MCF 10A (cell line): ENCODE measurements at regions not wholly inside any gene's neighbourhood (a gene's known extent, or its start where the extent isn't known, plus 50 kb on each side); places are given as distances from the start of the nearest gene placed in this dataset.

ENCODE experiments used
- BruUV-seq: library from RNA; stranded (reverse); fragments of 400-500 nt; replicated peaks from 2 replicates; lab custom pipeline; 2021; lab: Mats Ljungman, UMichigan
- CTCF ChIA-PET: fragments of 300-600 bp; sonication (Branson Sonifier 250); formaldehyde crosslinking; extraction: SDS; loops from one replicate; lab custom pipeline; 2021; ENCODE audit warnings: antibody characterized with exemption, inconsistent platforms; lab: Yijun Ruan, JAX
- POLR2A ChIA-PET: fragments of 300-600, 350-650 bp; sonication (Branson Sonifier 250); formaldehyde crosslinking; extraction: SDS; loops from one replicate; lab custom pipeline; 2020; ENCODE audit warnings: antibody characterized with exemption, inconsistent platforms; lab: Yijun Ruan, JAX
- DNase-seq: peaks from one replicate; pipeline ENCODE4 v3.0.0-alpha.2; 2018; ENCODE audit not compliant: unreplicated experiment
- H3K27ac Mint-ChIP-seq: one replicate; pipeline ENCODE4 v1.8.0; 2022; ENCODE audit warnings: mild to moderate bottlenecking, low read depth, mixed read lengths; ENCODE audit not compliant: unreplicated experiment
- H3K27me3 Mint-ChIP-seq: one replicate; pipeline ENCODE4 v1.8.0; 2022; ENCODE audit warnings: mixed read lengths; ENCODE audit not compliant: insufficient read depth, unreplicated experiment
- H3K36me3 Mint-ChIP-seq: one replicate; pipeline ENCODE4 v1.8.0; 2022; ENCODE audit warnings: mild to moderate bottlenecking, moderate library complexity, mixed read lengths; ENCODE audit not compliant: insufficient read depth, unreplicated experiment
- H3K4me1 Mint-ChIP-seq: one replicate; pipeline ENCODE4 v1.8.0; 2022; ENCODE audit warnings: mixed read lengths; ENCODE audit not compliant: insufficient read depth, unreplicated experiment
- H3K4me3 Mint-ChIP-seq: one replicate; pipeline ENCODE4 v1.8.0; 2022; ENCODE audit warnings: mild to moderate bottlenecking, moderate library complexity, mixed read lengths; ENCODE audit not compliant: unreplicated experiment
- H3K9me3 Mint-ChIP-seq: one replicate; pipeline ENCODE4 v1.8.0; 2022; ENCODE audit warnings: mixed read lengths; ENCODE audit not compliant: unreplicated experiment
- CTCF ChIP-seq: fragments of 200-600 bp; IDR thresholded peaks from one replicate; pipeline ENCODE4 v1.8.0; 2022; ENCODE audit warnings: antibody characterized with exemption, mild to moderate bottlenecking; ENCODE audit not compliant: unreplicated experiment
- intact Hi-C: fragments of 100-400 bp; cut with micrococcal nuclease; formaldehyde crosslinking; loops from 2 replicates; pipeline ENCODE4 v1.14.1; 2022

- CTCF ChIA-PET, result interaction anchor here (0.6 kb wide), 1 partner anchor 8 kb away, joined by 5 read pairs; no protein-coding TSS in a partner anchor
Measured at GRCh38 chr1:17914987-17915386, 159.9 kb downstream of the ACTL8 start.

GRCh38 chr1:17915511-17916197 is 160.5 kb downstream of the ACTL8 start:
- H3K4me3 Mint-ChIP-seq, result no peak overlapping the region
- intact Hi-C loops, result no loop called here
- no peak for TF ChIP-seq CTCF
- H3K27ac Mint-ChIP-seq, result no peak overlapping the region
- H3K36me3 Mint-ChIP-seq, result no peaks in the 10 kb centered on the region
- POLR2A ChIA-PET, result interaction anchor here (0.7 kb wide), 1 partner anchor 254 kb away, joined by 3 read pairs; no protein-coding TSS in a partner anchor
- CTCF ChIA-PET, result interaction anchor here (0.7 kb wide), 1 partner anchor 620 kb away, joined by 4 read pairs; no protein-coding TSS in a partner anchor
- no peaks in the 10 kb centered on the region for H3K9me3 Mint-ChIP-seq
- no TSS peak for BruUV-seq
- H3K27me3 Mint-ChIP-seq, result peaks cover 64% of the 10 kb centered on the region
- no peaks in the 10 kb centered on the region for H3K4me1 Mint-ChIP-seq
- no peak for DNase-seq

More at GRCh38 chr1:17914987-17915386, 159.9 kb downstream of the ACTL8 start:
- no peak overlapping the region for H3K27ac Mint-ChIP-seq
- BruUV-seq, result no TSS peak
- H3K4me3 Mint-ChIP-seq, result no peak overlapping the region
- DNase-seq, result no peak
- H3K4me1 Mint-ChIP-seq, result no peaks in the 10 kb centered on the region
- H3K9me3 Mint-ChIP-seq, result no peaks in the 10 kb centered on the region
- no peak for TF ChIP-seq CTCF
- no peaks in the 10 kb centered on the region for H3K36me3 Mint-ChIP-seq
- H3K27me3 Mint-ChIP-seq, result peaks cover 71% of the 10 kb centered on the region
- POLR2A ChIA-PET, result no interaction called here
- intact Hi-C loops, result no loop called here

GRCh38 chr1:17916702-17917101 is 161.6 kb downstream of the ACTL8 start:
- intact Hi-C loops, result no loop called here
- Mint-ChIP-seq H3K4me3 (no peak overlapping the region), H3K4me1 (no peaks in the 10 kb centered on the region), H3K9me3 (no peaks in the 10 kb centered on the region), H3K27ac (no peak overlapping the region), H3K27me3 (peaks cover 56% of the 10 kb centered on the region), H3K36me3 (no peaks in the 10 kb centered on the region)
- TF ChIP-seq CTCF, result no peak
- no peak for DNase-seq
- BruUV-seq, result no TSS peak
- POLR2A ChIA-PET, result interaction anchor here (0.7 kb wide), 1 partner anchor 255 kb away, joined by 3 read pairs; no protein-coding TSS in a partner anchor
- CTCF ChIA-PET, result interaction anchor here (0.7 kb wide), 1 partner anchor 619 kb away, joined by 4 read pairs; no protein-coding TSS in a partner anchor

- peak; percentile 57 for DNase-seq
- no TSS peak for BruUV-seq
- H3K9me3 Mint-ChIP-seq, result no peaks in the 10 kb centered on the region
- CTCF ChIA-PET, result interaction anchor here (0.6 to 0.7 kb wide), 3 partner anchors 12 to 266 kb away, joined by 3 to 5 read pairs (median 5); no protein-coding TSS in a partner anchor
- no peaks in the 10 kb centered on the region for H3K36me3 Mint-ChIP-seq
- intact Hi-C loops, result no loop called here
- H3K4me3 Mint-ChIP-seq, result no peak overlapping the region
- peaks cover 62% of the 10 kb centered on the region for H3K27me3 Mint-ChIP-seq
- no peak overlapping the region for H3K27ac Mint-ChIP-seq
- POLR2A ChIA-PET, result no interaction called here
- peak; percentile 39 for TF ChIP-seq CTCF
- no peaks in the 10 kb centered on the region for H3K4me1 Mint-ChIP-seq
Measured at GRCh38 chr1:17919525-17920439, 164.6 kb downstream of the ACTL8 start.
